ENCODE measurements at regions not wholly inside any gene's neighbourhood (a gene's known extent, or its start where the extent isn't known, plus 50 kb on each side); places are given as distances from the start of the nearest gene placed in this dataset.

GRCh38 chr2:114175507-114175906 lies 266.9 kb upstream of the DPP10 start:
- no peak for TF ChIP-seq CTCF (IDR thresholded peaks at IDR 0.05; ENCODE audit: low read length)
- TF ChIP-seq EZH2phosphoT487 (IDR thresholded peaks at IDR 0.05; ENCODE audit: low read length), result no peak
- TF ChIP-seq EZH2 (optimal IDR thresholded peaks at IDR 0.05; ENCODE audit: low read depth, low read length), result no peak
